Fibroblast of lung (primary cell): ENCODE measurements at regions not wholly inside any gene's neighbourhood (a gene's known extent, or its start where the extent isn't known, plus 50 kb on each side); places are given as distances from the start of the nearest gene placed in this dataset.
"Not testable (repeated sequence)": the region's sequence is repeated elsewhere in the genome, so short reads cannot be mapped to it uniquely, and the experiment has no call there.

Experiments used
- CTCF ChIP-seq, 2 donors: IDR thresholded peaks in 1 of 2; conservative IDR thresholded peaks in 1 of 2; 1 replicate in 1 of 2; 2 replicates in 1 of 2; pipeline ENCODE4 v1.5.1; 2011 to 2012; ENCODE audit warnings: low read length in 2 of 2, control low read depth in 1 of 2, inconsistent platforms in 1 of 2, low read depth in 1 of 2, mild to moderate bottlenecking in 1 of 2
- EZH2 ChIP-seq: IDR thresholded peaks from 2 replicates; pipeline ENCODE4 v1.5.1; 2012; ENCODE audit warnings: low read length, control low read depth, mild to moderate bottlenecking; ENCODE audit errors: missing control alignments

- not testable (repeated sequence) for TF ChIP-seq CTCF (conservative IDR thresholded peaks at IDR 0.05 in 1 of 2, IDR thresholded peaks at IDR 0.05 in 1 of 2; ENCODE audit: low read depth in 1 of 2, low read length in 2 of 2); EZH2
Observed at GRCh38 chr13:102522251-102522650, 74.5 kb upstream of the TPP2 start.
